ENCODE measurements at regions not wholly inside any gene's neighbourhood (a gene's known extent, or its start where the extent isn't known, plus 50 kb on each side); places are given as distances from the start of the nearest gene placed in this dataset.

GRCh38 chr2:117703858-117704257 lies 110.6 kb upstream of the DDX18 start:
- intact Hi-C loops (cut with DNase I; ENCODE audit: low total_unique reads): no loop called here
- no peak for DNase-seq

GRCh38 chr2:117704818-117705217 lies 109.7 kb upstream of the DDX18 start:
- DNase-seq: peak; percentile 25
- TF ChIP-seq POLR2A (IDR thresholded peaks at IDR 0.05) (no peak), CTCF (IDR thresholded peaks at IDR 0.05) (no peak)
- 55 to 58% methylated on average over 3 of the region's 3 CpGs for WGBS, 2 donors
- H3K4me3 ChIP-seq: peak overlapping the region in 1 of 2 donors; percentile 18
- intact Hi-C loops (cut with DNase I; ENCODE audit: low total_unique reads): no loop called here
- no peaks in the 10 kb centered on the region for H3K4me1 ChIP-seq
- no peaks in the 10 kb centered on the region for H3K36me3 ChIP-seq (ENCODE audit: low read depth, missing control alignments)
- no peak overlapping the region for H3K27ac ChIP-seq
- no peaks in the 10 kb centered on the region for H3K27me3 ChIP-seq
- no peaks in the 10 kb centered on the region for H3K9me3 ChIP-seq

More at GRCh38 chr2:117703858-117704257, 110.6 kb upstream of the DDX18 start:
- TF ChIP-seq CTCF (IDR thresholded peaks at IDR 0.05): no peak
- TF ChIP-seq POLR2A (IDR thresholded peaks at IDR 0.05): no peak
- H3K9me3 ChIP-seq: no peaks in the 10 kb centered on the region
- no peak overlapping the region for H3K4me3 ChIP-seq
- 51 to 65% methylated on average over 7 of the region's 7 CpGs for WGBS, 2 donors
- no peaks in the 10 kb centered on the region for H3K36me3 ChIP-seq (ENCODE audit: low read depth, missing control alignments)
- H3K4me1 ChIP-seq: no peaks in the 10 kb centered on the region
- H3K27ac ChIP-seq: no peak overlapping the region
- H3K27me3 ChIP-seq: no peaks in the 10 kb centered on the region

- no peak overlapping the region for H3K4me3 ChIP-seq
- intact Hi-C loops (cut with DNase I; ENCODE audit: low total_unique reads): no loop called here
- no peak for TF ChIP-seq POLR2A (IDR thresholded peaks at IDR 0.05)
- TF ChIP-seq CTCF (IDR thresholded peaks at IDR 0.05): no peak
Observed at GRCh38 chr2:117707874-117708273, 106.6 kb upstream of the DDX18 start.

GRCh38 chr2:117712684-117713083 lies 101.8 kb upstream of the DDX18 start:
- H3K4me3 ChIP-seq: no peak overlapping the region
- H3K36me3 ChIP-seq (ENCODE audit: low read depth, missing control alignments): no peaks in the 10 kb centered on the region
- no peaks in the 10 kb centered on the region for H3K9me3 ChIP-seq
- 82 to 94% methylated on average over 2 of the region's 2 CpGs for WGBS, 2 donors
- no peak overlapping the region for H3K27ac ChIP-seq
- no peaks in the 10 kb centered on the region for H3K27me3 ChIP-seq
- no peak for DNase-seq
- intact Hi-C loops (cut with DNase I; ENCODE audit: low total_unique reads): no loop called here
- no peak for TF ChIP-seq CTCF (IDR thresholded peaks at IDR 0.05)
- no peak for TF ChIP-seq POLR2A (IDR thresholded peaks at IDR 0.05)
- no peaks in the 10 kb centered on the region for H3K4me1 ChIP-seq

More at GRCh38 chr2:117707874-117708273, 106.6 kb upstream of the DDX18 start:
- Histone ChIP-seq H3K36me3 (ENCODE audit: low read depth, missing control alignments) (no peaks in the 10 kb centered on the region), H3K4me1 (no peaks in the 10 kb centered on the region), H3K9me3 (no peaks in the 10 kb centered on the region), H3K27ac (no peak overlapping the region), H3K27me3 (no peaks in the 10 kb centered on the region)
- no peak for DNase-seq

- no peak for DNase-seq
- intact Hi-C loops (cut with DNase I; ENCODE audit: low total_unique reads): no loop called here
- Histone ChIP-seq H3K4me3 (no peak overlapping the region), H3K36me3 (ENCODE audit: low read depth, missing control alignments) (no peaks in the 10 kb centered on the region), H3K9me3 (no peaks in the 10 kb centered on the region), H3K4me1 (no peaks in the 10 kb centered on the region), H3K27me3 (no peaks in the 10 kb centered on the region), H3K27ac (no peak overlapping the region)
- 64 to 70% methylated on average over 6 of the region's 6 CpGs for WGBS, 2 donors
- TF ChIP-seq POLR2A (IDR thresholded peaks at IDR 0.05) (no peak), CTCF (IDR thresholded peaks at IDR 0.05) (no peak)
Observed at GRCh38 chr2:117714110-117714509, 100.4 kb upstream of the DDX18 start.
